Calu3 (cell line): ENCODE measurements at regions not wholly inside any gene's neighbourhood (a gene's known extent, or its start where the extent isn't known, plus 50 kb on each side); places are given as distances from the start of the nearest gene placed in this dataset.

Experiments
- BruUV-seq: library from RNA; stranded (reverse); fragments of 400-500 nt; replicated peaks from 2 replicates; lab custom pipeline; 2021; lab: Mats Ljungman, UMichigan
- CTCF ChIA-PET: fragments of 300-600 bp; sonication (Branson Sonifier 250); formaldehyde crosslinking; loops from one replicate; lab custom pipeline; 2022; ENCODE audit warnings: antibody characterized with exemption; lab: Charles Lee
- DNase-seq: peaks from one replicate; pipeline ENCODE4 v3.0.0; 2022
- H3K27ac Mint-ChIP-seq: one replicate; pipeline ENCODE4 v1.8.0; 2022; ENCODE audit warnings: mixed read lengths; ENCODE audit not compliant: unreplicated experiment
- H3K27me3 Mint-ChIP-seq: one replicate; pipeline ENCODE4 v1.8.0; 2022; ENCODE audit warnings: mixed read lengths; ENCODE audit not compliant: unreplicated experiment
- H3K36me3 Mint-ChIP-seq: one replicate; pipeline ENCODE4 v1.8.0; 2022; ENCODE audit warnings: mild to moderate bottlenecking, moderate library complexity, mixed read lengths; ENCODE audit not compliant: insufficient read depth, unreplicated experiment
- H3K4me1 Mint-ChIP-seq: one replicate; pipeline ENCODE4 v1.8.0; 2022; ENCODE audit warnings: mild to moderate bottlenecking, low read depth, mixed read lengths; ENCODE audit not compliant: unreplicated experiment
- H3K4me3 Mint-ChIP-seq: one replicate; pipeline ENCODE4 v1.8.0; 2022; ENCODE audit warnings: mild to moderate bottlenecking, low read depth, moderate library complexity, mixed read lengths; ENCODE audit not compliant: unreplicated experiment
- H3K9me3 Mint-ChIP-seq: one replicate; pipeline ENCODE4 v1.8.0; 2022; ENCODE audit warnings: low read depth, mixed read lengths; ENCODE audit not compliant: unreplicated experiment
- CTCF ChIP-seq: fragments of 200-600 bp; IDR thresholded peaks from one replicate; pipeline ENCODE4 v1.8.0; 2022; ENCODE audit warnings: antibody characterized with exemption; ENCODE audit not compliant: unreplicated experiment
- intact Hi-C: fragments of 100-400 bp; cut with micrococcal nuclease; formaldehyde crosslinking; loops from one replicate; pipeline ENCODE4 v1.10.0; 2022; ENCODE audit not compliant: unreplicated experiment

- intact Hi-C loops, result no loop called here
- peaks cover 25% of the 10 kb centered on the region for H3K4me1 Mint-ChIP-seq
- H3K36me3 Mint-ChIP-seq, result no peaks in the 10 kb centered on the region
- no peak for TF ChIP-seq CTCF
- no peak for DNase-seq
- CTCF ChIA-PET, result no interaction called here
- H3K27ac Mint-ChIP-seq, result no peak overlapping the region
- BruUV-seq, result no TSS peak
- no peak overlapping the region for H3K4me3 Mint-ChIP-seq
- H3K27me3 Mint-ChIP-seq, result no peaks in the 10 kb centered on the region
- H3K9me3 Mint-ChIP-seq, result no peaks in the 10 kb centered on the region
Measured at GRCh38 chr12:89082370-89082753, 269.9 kb downstream of the DUSP6 start.

GRCh38 chr12:89081719-89082369 is 270.5 kb downstream of the DUSP6 start:
- BruUV-seq, result no TSS peak
- intact Hi-C loops, result no loop called here
- TF ChIP-seq CTCF, result no peak
- Mint-ChIP-seq H3K4me1 (peaks cover 25% of the 10 kb centered on the region), H3K36me3 (no peaks in the 10 kb centered on the region), H3K27me3 (no peaks in the 10 kb centered on the region), H3K9me3 (no peaks in the 10 kb centered on the region), H3K4me3 (no peak overlapping the region), H3K27ac (no peak overlapping the region)
- no peak for DNase-seq
- CTCF ChIA-PET, result no interaction called here

GRCh38 chr12:89080793-89081465 is 271.4 kb downstream of the DUSP6 start:
- CTCF ChIA-PET, result no interaction called here

GRCh38 chr12:89075880-89076540 is 276.3 kb downstream of the DUSP6 start:
- H3K9me3 Mint-ChIP-seq, result no peaks in the 10 kb centered on the region
- TF ChIP-seq CTCF, result no peak
- no peaks in the 10 kb centered on the region for H3K27me3 Mint-ChIP-seq
- peaks cover 6% of the 10 kb centered on the region for H3K36me3 Mint-ChIP-seq
- BruUV-seq, result no TSS peak
- H3K4me1 Mint-ChIP-seq, result peaks cover 49% of the 10 kb centered on the region
- H3K4me3 Mint-ChIP-seq, result no peak overlapping the region
- intact Hi-C loops, result no loop called here
- H3K27ac Mint-ChIP-seq, result no peak overlapping the region
- CTCF ChIA-PET, result interaction anchor here (0.5 kb wide), 1 partner anchor 198 kb away, joined by 4 read pairs; no protein-coding TSS in a partner anchor
- DNase-seq, result no peak

More at GRCh38 chr12:89080793-89081465, 271.4 kb downstream of the DUSP6 start:
- Mint-ChIP-seq H3K9me3 (no peaks in the 10 kb centered on the region), H3K4me1 (peaks cover 25% of the 10 kb centered on the region), H3K4me3 (no peak overlapping the region), H3K36me3 (no peaks in the 10 kb centered on the region), H3K27ac (peak overlapping the region; percentile 28), H3K27me3 (no peaks in the 10 kb centered on the region)
- no peak for DNase-seq
- intact Hi-C loops, result no loop called here
- no TSS peak for BruUV-seq
- TF ChIP-seq CTCF, result no peak
